WTC11 (cell line): ENCODE measurements at regions not wholly inside any gene's neighbourhood (a gene's known extent, or its start where the extent isn't known, plus 50 kb on each side); places are given as distances from the start of the nearest gene placed in this dataset.

ENCODE experiments used
- ATAC-seq: fragments of 200-7000 bp; cut with Tn5 transposase; 2 replicates; pipeline ENCODE4 v1.10.0; 2021; ENCODE audit warnings: mild to moderate bottlenecking, moderate library complexity
- CTCF ChIA-PET: fragments of 300-600 bp; sonication (Branson Sonifier 250); formaldehyde crosslinking; loops from one replicate; lab custom pipeline; 2021; ENCODE audit warnings: antibody characterized with exemption; lab: Charles Lee
- POLR2A ChIA-PET: fragments of 350-600 bp; sonication (Branson Sonifier 250); formaldehyde crosslinking; loops from one replicate; lab custom pipeline; 2021; ENCODE audit warnings: antibody characterized with exemption; lab: Charles Lee
- DNase-seq: peaks from one replicate; pipeline ENCODE4 v3.0.0; 2021; ENCODE audit warnings: low spot score
- H3K27ac Mint-ChIP-seq: 2 replicates; pipeline ENCODE4 v1.8.0; 2021; ENCODE audit warnings: mixed read lengths
- H3K27me3 Mint-ChIP-seq: 2 replicates; pipeline ENCODE4 v1.8.0; 2021; ENCODE audit warnings: low read depth, mild to moderate bottlenecking, moderate library complexity, mixed read lengths
- H3K36me3 Mint-ChIP-seq: 2 replicates; pipeline ENCODE4 v1.8.0; 2021; ENCODE audit warnings: mixed read lengths
- H3K4me1 Mint-ChIP-seq: 2 replicates; pipeline ENCODE4 v1.8.0; 2022; ENCODE audit warnings: mixed read lengths
- H3K4me3 Mint-ChIP-seq: 2 replicates; pipeline ENCODE4 v1.8.0; 2021; ENCODE audit warnings: mild to moderate bottlenecking, moderate library complexity, mixed read lengths
- H3K9me3 Mint-ChIP-seq: 2 replicates; pipeline ENCODE4 v1.8.0; 2021; ENCODE audit warnings: mixed read lengths
- ARID4B ChIP-seq: sonication (generic); formaldehyde crosslinking; IDR thresholded peaks from 2 replicates; pipeline ENCODE4 v1.8.0; 2023; ENCODE audit warnings: missing genetic modification reagents, mild to moderate bottlenecking, borderline replicate concordance
- CBFB ChIP-seq: sonication (generic); formaldehyde crosslinking; IDR thresholded peaks from 2 replicates; pipeline ENCODE4 v1.8.1; 2022; ENCODE audit warnings: mild to moderate bottlenecking, low read depth, missing genetic modification reagents
- CTCF ChIP-seq: fragments of 200-600 bp; IDR thresholded peaks from 2 replicates; pipeline ENCODE4 v1.8.0; 2022; ENCODE audit warnings: antibody characterized with exemption
- E2F4 ChIP-seq: sonication (generic); formaldehyde crosslinking; IDR thresholded peaks from 2 replicates; pipeline ENCODE4 v1.8.1; 2022; ENCODE audit warnings: low read depth, mild to moderate bottlenecking, moderate library complexity, missing genetic modification reagents, borderline replicate concordance
- E2F5 ChIP-seq: sonication (generic); formaldehyde crosslinking; IDR thresholded peaks from 2 replicates; pipeline ENCODE4 v1.8.1; 2022; ENCODE audit warnings: mild to moderate bottlenecking, moderate library complexity, missing genetic modification reagents
- HMGA2 ChIP-seq: fragments of 250-450 bp; sonication (Bioruptor Pico); IDR thresholded peaks from 2 replicates; pipeline ENCODE4 v1.4.0; 2021; ENCODE audit warnings: mild to moderate bottlenecking, moderate library complexity
- NFATC4 ChIP-seq: fragments of 250-450 bp; sonication (Bioruptor Pico); IDR thresholded peaks from 2 replicates; pipeline ENCODE4 v1.9.0; 2021; ENCODE audit warnings: mild to moderate bottlenecking
- NFYB ChIP-seq: sonication (generic); formaldehyde crosslinking; conservative IDR thresholded peaks from 2 replicates; pipeline ENCODE4 v1.8.0; 2022; ENCODE audit warnings: low read depth, missing genetic modification reagents
- NR3C1 ChIP-seq: sonication (generic); formaldehyde crosslinking; conservative IDR thresholded peaks from 2 replicates; pipeline ENCODE4 v1.8.1; 2023; ENCODE audit warnings: low read depth, mild to moderate bottlenecking, missing genetic modification reagents
- PREB ChIP-seq: sonication (generic); formaldehyde crosslinking; IDR thresholded peaks from 2 replicates; pipeline ENCODE4 v1.8.1; 2022; ENCODE audit warnings: mild to moderate bottlenecking, missing genetic modification reagents, moderate library complexity, borderline replicate concordance
- SOX15 ChIP-seq: fragments of 250-450 bp; sonication (Bioruptor Pico); IDR thresholded peaks from 2 replicates; pipeline ENCODE4 v1.9.0; 2021; ENCODE audit warnings: mild to moderate bottlenecking
- STAT6 ChIP-seq: sonication (generic); formaldehyde crosslinking; conservative IDR thresholded peaks from 2 replicates; pipeline ENCODE4 v1.8.1; 2023; ENCODE audit warnings: mild to moderate bottlenecking, low read depth, missing genetic modification reagents, moderate library complexity
- TEAD4 ChIP-seq: sonication (generic); formaldehyde crosslinking; IDR thresholded peaks from 2 replicates; pipeline ENCODE4 v1.8.0; 2022; ENCODE audit warnings: mild to moderate bottlenecking, missing genetic modification reagents
- ZSCAN18 ChIP-seq: fragments of 250-450 bp; sonication (Bioruptor Pico); IDR thresholded peaks from 2 replicates; pipeline ENCODE4 v2.1.2; 2022; ENCODE audit warnings: mild to moderate bottlenecking, moderate library complexity

- no peak for TF ChIP-seq E2F5 (CRISPR knock-in tag)
- TF ChIP-seq NFYB (CRISPR knock-in tag), result no peak
- TF ChIP-seq CBFB (CRISPR knock-in tag), result no peak
- TF ChIP-seq ZSCAN18 (CRISPR knock-in tag), result no peak
- no peak for TF ChIP-seq HMGA2 (CRISPR knock-in tag)
- no peak for TF ChIP-seq E2F4 (CRISPR knock-in tag)
- no peak for TF ChIP-seq TEAD4 (CRISPR knock-in tag)
- TF ChIP-seq STAT6 (CRISPR knock-in tag), result no peak
- TF ChIP-seq ARID4B (CRISPR knock-in tag), result no peak
- no peak for TF ChIP-seq CTCF
- TF ChIP-seq NFATC4, result no peak
- TF ChIP-seq SOX15 (CRISPR knock-in tag), result no peak
- TF ChIP-seq NR3C1, result no peak
- TF ChIP-seq PREB (CRISPR knock-in tag), result no peak
- ATAC-seq (no peak), DNase-seq (no peak)
- Mint-ChIP-seq H3K9me3 (peaks cover 18% of the 10 kb centered on the region), H3K36me3 (peaks cover 17% of the 10 kb centered on the region), H3K27me3 (peaks cover 7% of the 10 kb centered on the region), H3K27ac (no peak overlapping the region), H3K4me3 (no peak overlapping the region), H3K4me1 (no peaks in the 10 kb centered on the region)
- ChIA-PET CTCF (no interaction called here), POLR2A (no interaction called here)
These were observed 308.5 kb upstream of the TFPI start for GRCh38 chr2:187862715-187863114.
